SU-DHL-6 (cell line): ENCODE measurements at regions not wholly inside any gene's neighbourhood (a gene's known extent, or its start where the extent isn't known, plus 50 kb on each side); places are given as distances from the start of the nearest gene placed in this dataset.
"Not testable (repeated sequence)": the region's sequence is repeated elsewhere in the genome, so short reads cannot be mapped to it uniquely, and the experiment has no call there.

Experiments used
- H2AFZ ChIP-seq: fragments of 200-600 bp; sonication (generic); 2 replicates; pipeline ENCODE4 v1.6.1; 2014; ENCODE audit warnings: low read depth, mild to moderate bottlenecking, moderate library complexity, mixed read lengths, antibody characterized with exemption, low read length; ENCODE audit not compliant: severe bottlenecking
- H3F3A ChIP-seq: fragments of 200-600 bp; shearing (Covaris generic); 2 replicates; pipeline ENCODE4 v1.6.0; 2016; ENCODE audit warnings: antibody characterized with exemption, mild to moderate bottlenecking; ENCODE audit not compliant: insufficient read depth
- H3K27ac ChIP-seq: fragments of 200-600 bp; sonication (generic); 2 replicates; pipeline ENCODE4 v1.5.1; 2016; ENCODE audit warnings: low read depth, mild to moderate bottlenecking, low read length, moderate library complexity, mixed read lengths
- H3K27me3 ChIP-seq: fragments of 200-600 bp; sonication (generic), shearing (Covaris generic); 2 replicates; pipeline ENCODE4 v1.6.0; 2014; ENCODE audit warnings: mild to moderate bottlenecking, low read length
- H3K36me3 ChIP-seq: fragments of 200-600 bp; sonication (generic); 2 replicates; pipeline ENCODE4 v1.6.1; 2014; ENCODE audit warnings: mild to moderate bottlenecking, low read length, mixed read lengths
- H3K4me2 ChIP-seq: fragments of 300-600, 200-600 bp; shearing (Covaris generic), sonication (generic); 2 replicates; pipeline ENCODE4 v1.6.0; 2014; ENCODE audit warnings: low read length, low read depth, mild to moderate bottlenecking; ENCODE audit not compliant: poor library complexity, severe bottlenecking
- H3K4me3 ChIP-seq: fragments of 200-600 bp; sonication (generic); 2 replicates; pipeline ENCODE4 v1.5.1; 2014; ENCODE audit warnings: antibody characterized with exemption, low read length, mild to moderate bottlenecking, mixed read lengths; ENCODE audit not compliant: insufficient read depth, poor library complexity, severe bottlenecking
- H3K79me2 ChIP-seq: fragments of 200-600 bp; sonication (generic); 2 replicates; pipeline ENCODE4 v1.6.1; 2014; ENCODE audit warnings: mild to moderate bottlenecking, low read length, moderate library complexity; ENCODE audit not compliant: insufficient read depth
- H3K9ac ChIP-seq: fragments of 200-600 bp; sonication (generic); 2 replicates; pipeline ENCODE4 v1.7.0; 2014; ENCODE audit warnings: mild to moderate bottlenecking, low read length
- H3K9me2 ChIP-seq: fragments of 200-600 bp; sonication (generic); replicated peaks from 2 replicates; pipeline ENCODE4 v1.6.1; 2014; ENCODE audit warnings: low read length; ENCODE audit not compliant: insufficient read depth
- H3K9me3 ChIP-seq: fragments of 200-600 bp; sonication (generic); 2 replicates; pipeline ENCODE4 v1.6.1; 2014; ENCODE audit warnings: low read length, mixed read lengths; ENCODE audit not compliant: insufficient read depth
- H4K20me1 ChIP-seq: fragments of 200-600 bp; sonication (generic); 2 replicates; pipeline ENCODE4 v1.6.1; 2014; ENCODE audit warnings: low read depth, mild to moderate bottlenecking, antibody characterized with exemption, low read length, moderate library complexity, mixed read lengths
- CTCF ChIP-seq: fragments of 200-600 bp; sonication (generic); IDR thresholded peaks from one replicate; pipeline ENCODE4 v1.5.1; 2017; ENCODE audit warnings: antibody characterized with exemption, mild to moderate bottlenecking, low read length, moderate library complexity; ENCODE audit not compliant: insufficient read depth, poor library complexity, severe bottlenecking
- EZH2phosphoT487 ChIP-seq: fragments of 200-600 bp; sonication (generic), shearing (Covaris generic); conservative IDR thresholded peaks from 2 replicates; pipeline ENCODE4 v1.6.1; 2018; ENCODE audit warnings: mild to moderate bottlenecking, antibody characterized with exemption, low read length, moderate library complexity, mixed read lengths

GRCh38 chr2:144642856-144643255 is 122.9 kb upstream of the ZEB2 start:
- H3K27me3 ChIP-seq, result no peaks in the 10 kb centered on the region
- no peak overlapping the region for H3K4me3 ChIP-seq
- no peaks in the 10 kb centered on the region for H3K9me2 ChIP-seq
- H3K27ac ChIP-seq, result no peak overlapping the region
- H3K9me3 ChIP-seq, result no peaks in the 10 kb centered on the region
- no peak overlapping the region for H3K4me2 ChIP-seq
- no peaks in the 10 kb centered on the region for H3F3A ChIP-seq
- no peak overlapping the region for H2AFZ ChIP-seq
- no peak for TF ChIP-seq CTCF
- TF ChIP-seq EZH2phosphoT487, result no peak
- no peak overlapping the region for H3K9ac ChIP-seq
- H4K20me1 ChIP-seq, result no peaks in the 10 kb centered on the region
- no peaks in the 10 kb centered on the region for H3K79me2 ChIP-seq
- no peaks in the 10 kb centered on the region for H3K36me3 ChIP-seq

GRCh38 chr2:144642131-144642530 is 122.2 kb upstream of the ZEB2 start:
- TF ChIP-seq CTCF (no peak), EZH2phosphoT487 (no peak)
- H3F3A ChIP-seq, result no peaks in the 10 kb centered on the region
- H3K9ac ChIP-seq, result no peak overlapping the region
- H3K27ac ChIP-seq, result no peak overlapping the region
- H3K79me2 ChIP-seq, result no peaks in the 10 kb centered on the region
- H3K9me2 ChIP-seq, result no peaks in the 10 kb centered on the region
- no peak overlapping the region for H2AFZ ChIP-seq
- no peak overlapping the region for H3K4me2 ChIP-seq
- H4K20me1 ChIP-seq, result no peaks in the 10 kb centered on the region
- no peaks in the 10 kb centered on the region for H3K36me3 ChIP-seq
- no peak overlapping the region for H3K4me3 ChIP-seq
- no peaks in the 10 kb centered on the region for H3K27me3 ChIP-seq
- H3K9me3 ChIP-seq, result no peaks in the 10 kb centered on the region

GRCh38 chr2:144638250-144638649 is 118.3 kb upstream of the ZEB2 start:
- H3K4me3 ChIP-seq, H3K27me3 ChIP-seq, H3K79me2 ChIP-seq, H3K9me2 ChIP-seq, H3K9me3 ChIP-seq, H3K9ac ChIP-seq, H3K27ac ChIP-seq, H3F3A ChIP-seq, H2AFZ ChIP-seq, H4K20me1 ChIP-seq, H3K36me3 ChIP-seq, H3K4me2 ChIP-seq: not testable (repeated sequence)

GRCh38 chr2:144636860-144637259 is 116.9 kb upstream of the ZEB2 start:
- not testable (repeated sequence) for H3K9me2 ChIP-seq, H3K27ac ChIP-seq, H3K4me3 ChIP-seq, H3K27me3 ChIP-seq, H3F3A ChIP-seq, H3K36me3 ChIP-seq, H3K9ac ChIP-seq, H3K4me2 ChIP-seq, H3K79me2 ChIP-seq, H4K20me1 ChIP-seq, H3K9me3 ChIP-seq, H2AFZ ChIP-seq
